ENCODE measurements at regions not wholly inside any gene's neighbourhood (a gene's known extent, or its start where the extent isn't known, plus 50 kb on each side); places are given as distances from the start of the nearest gene placed in this dataset.
"Not testable (repeated sequence)": the region's sequence is repeated elsewhere in the genome, so short reads cannot be mapped to it uniquely, and the experiment has no call there.

GRCh38 chr3:104362319-104362718, 1004.4 kb upstream of the ALCAM start:
- no peak for DNase-seq (ENCODE audit: low read depth in 2 of 2)

DNA sequence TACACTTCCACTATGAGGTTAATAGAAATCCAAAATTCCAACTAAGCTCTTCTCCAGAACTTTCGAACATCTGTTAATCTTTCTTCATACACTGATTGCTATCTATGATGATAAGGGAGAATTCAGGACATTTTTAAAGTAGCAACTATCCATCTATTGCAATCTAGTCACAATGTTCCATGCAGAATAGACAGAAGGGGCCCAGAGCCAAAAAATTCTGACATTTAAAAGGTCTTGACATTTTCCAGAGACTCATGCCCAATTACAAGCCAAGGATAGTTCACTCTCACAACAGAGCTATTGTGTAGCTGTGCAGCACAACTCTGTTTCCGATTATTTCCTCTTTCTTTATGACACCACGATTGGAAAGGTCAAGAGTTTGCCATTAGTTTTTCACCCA, 999.7 kb upstream of the ALCAM start:
- DNase-seq (ENCODE audit: low read depth in 2 of 2), result no peak

GRCh38 chr3:104368760-104369159, 997.9 kb upstream of the ALCAM start:
- no peak for DNase-seq (ENCODE audit: low read depth in 2 of 2)

DNA sequence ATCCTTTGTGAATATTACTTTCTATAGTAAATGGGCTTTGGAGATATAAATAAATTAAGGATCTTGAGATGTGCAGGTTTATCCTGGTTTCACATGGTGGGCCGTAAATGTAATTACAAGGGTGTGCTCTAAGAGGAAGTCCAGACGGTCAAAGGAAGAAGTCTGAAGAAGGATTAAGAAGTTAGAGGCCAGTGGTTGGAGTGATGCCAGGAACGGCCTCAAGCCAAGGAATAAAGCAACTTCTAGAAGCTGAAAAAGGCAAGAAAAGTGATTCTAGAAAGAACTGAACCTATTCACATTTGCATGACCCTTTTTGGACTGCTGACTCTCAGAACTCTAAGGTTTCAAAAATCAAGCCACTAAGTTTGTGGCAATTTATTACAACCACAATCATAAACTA, 981.3 kb upstream of the ALCAM start:
- no peak for DNase-seq (ENCODE audit: low read depth in 2 of 2)

DNA sequence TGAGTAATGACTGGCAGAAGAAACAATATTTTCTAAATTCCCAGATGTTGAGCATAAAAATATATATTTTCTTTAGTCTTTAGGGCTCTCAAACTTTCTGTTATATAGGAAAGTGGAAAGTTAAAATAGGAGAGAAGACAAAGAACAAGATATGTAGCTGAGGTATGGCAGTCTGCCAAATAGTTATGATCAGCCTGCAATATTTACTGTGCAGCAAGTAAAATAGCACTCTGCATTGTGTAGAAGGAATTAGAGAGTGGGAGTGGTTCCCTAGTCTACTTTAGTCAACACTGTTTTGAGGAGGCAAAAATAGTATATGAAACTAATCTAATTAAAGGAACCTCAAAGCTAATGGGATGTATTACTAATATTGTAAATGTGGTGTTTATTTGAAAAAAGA, 978.1 kb upstream of the ALCAM start:
- DNase-seq (ENCODE audit: low read depth in 2 of 2), result no peak

GRCh38 chr3:104392327-104392726, 974.4 kb upstream of the ALCAM start:
- no peak for DNase-seq (ENCODE audit: low read depth in 2 of 2)

DNA sequence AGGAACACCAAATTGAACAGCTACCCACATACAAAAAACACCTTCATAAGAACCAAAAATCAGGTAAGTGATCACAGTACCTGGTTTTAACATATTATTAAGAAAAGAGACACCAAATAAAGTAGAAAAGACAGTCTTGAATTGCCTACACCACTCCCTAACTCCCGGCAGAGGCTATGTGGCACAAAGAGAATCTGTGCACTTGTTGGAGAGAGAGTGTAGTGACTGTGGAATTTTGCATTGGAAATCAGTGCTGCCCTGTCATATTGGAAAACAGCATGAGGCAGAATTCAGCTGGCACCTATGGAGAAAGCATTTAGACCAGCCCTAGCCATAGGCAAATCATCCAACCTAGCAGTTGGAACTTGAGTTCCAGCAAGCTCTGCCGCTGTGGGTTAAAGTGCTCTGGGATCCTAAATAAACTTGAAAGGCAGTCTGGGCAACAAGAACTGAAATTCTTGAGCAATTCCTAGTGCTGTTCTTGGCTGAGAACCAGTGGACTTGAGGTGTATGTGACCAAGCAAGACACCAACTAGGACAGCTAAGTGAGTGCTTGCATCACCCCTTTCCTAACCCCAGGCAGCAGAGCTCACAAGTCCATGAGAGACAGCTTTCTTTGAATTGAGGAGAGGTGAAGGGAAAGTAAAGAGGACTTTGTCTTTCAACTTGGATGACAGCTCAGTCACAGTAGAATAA, 969.6 kb upstream of the ALCAM start:
- DNase-seq (ENCODE audit: low read depth in 2 of 2), result no peak

DNA sequence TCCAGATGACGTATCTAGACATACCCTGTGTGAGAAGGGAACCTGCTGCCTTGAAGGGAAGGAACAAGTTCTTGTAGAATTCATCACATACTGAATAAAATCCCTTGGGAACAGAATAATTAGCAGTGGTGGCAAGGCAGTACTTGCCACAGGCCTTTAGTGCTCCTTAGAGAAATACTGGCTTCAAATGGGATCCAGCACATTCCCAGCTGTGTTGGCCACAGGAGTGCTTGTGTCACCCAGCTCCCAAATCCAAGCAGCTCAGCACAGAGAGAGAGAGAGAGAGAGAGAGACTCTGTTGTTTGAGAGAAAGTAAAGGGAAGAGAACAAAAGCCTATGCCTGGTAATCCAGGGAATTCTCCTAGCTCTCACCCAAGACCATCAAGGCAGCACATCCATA, 969.0 kb upstream of the ALCAM start:
- no peak for DNase-seq (ENCODE audit: low read depth in 2 of 2)

DNA sequence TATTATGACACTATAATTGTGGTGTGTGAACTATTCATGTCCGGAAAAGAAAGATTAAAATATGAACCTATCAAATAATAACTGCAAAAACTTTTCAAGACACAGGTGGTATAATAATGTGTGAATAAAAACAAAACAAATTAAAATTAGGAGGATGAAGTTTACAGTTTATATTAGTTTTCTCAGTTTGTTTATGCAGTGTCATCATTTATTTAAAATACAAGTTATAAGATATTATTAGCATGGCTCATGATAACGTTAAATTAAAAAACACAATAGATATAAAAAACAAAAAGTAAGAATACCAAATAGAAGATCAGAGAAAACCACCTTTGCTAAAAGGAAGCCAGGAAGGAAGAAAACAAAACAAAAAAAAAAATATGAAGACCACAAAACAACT, 963.8 kb upstream of the ALCAM start:
- DNase-seq (ENCODE audit: low read depth in 2 of 2), result no peak

- DNase-seq (ENCODE audit: low read depth in 2 of 2), result no peak
Observed at GRCh38 chr3:104411757-104412156, 955.0 kb upstream of the ALCAM start.

DNA sequence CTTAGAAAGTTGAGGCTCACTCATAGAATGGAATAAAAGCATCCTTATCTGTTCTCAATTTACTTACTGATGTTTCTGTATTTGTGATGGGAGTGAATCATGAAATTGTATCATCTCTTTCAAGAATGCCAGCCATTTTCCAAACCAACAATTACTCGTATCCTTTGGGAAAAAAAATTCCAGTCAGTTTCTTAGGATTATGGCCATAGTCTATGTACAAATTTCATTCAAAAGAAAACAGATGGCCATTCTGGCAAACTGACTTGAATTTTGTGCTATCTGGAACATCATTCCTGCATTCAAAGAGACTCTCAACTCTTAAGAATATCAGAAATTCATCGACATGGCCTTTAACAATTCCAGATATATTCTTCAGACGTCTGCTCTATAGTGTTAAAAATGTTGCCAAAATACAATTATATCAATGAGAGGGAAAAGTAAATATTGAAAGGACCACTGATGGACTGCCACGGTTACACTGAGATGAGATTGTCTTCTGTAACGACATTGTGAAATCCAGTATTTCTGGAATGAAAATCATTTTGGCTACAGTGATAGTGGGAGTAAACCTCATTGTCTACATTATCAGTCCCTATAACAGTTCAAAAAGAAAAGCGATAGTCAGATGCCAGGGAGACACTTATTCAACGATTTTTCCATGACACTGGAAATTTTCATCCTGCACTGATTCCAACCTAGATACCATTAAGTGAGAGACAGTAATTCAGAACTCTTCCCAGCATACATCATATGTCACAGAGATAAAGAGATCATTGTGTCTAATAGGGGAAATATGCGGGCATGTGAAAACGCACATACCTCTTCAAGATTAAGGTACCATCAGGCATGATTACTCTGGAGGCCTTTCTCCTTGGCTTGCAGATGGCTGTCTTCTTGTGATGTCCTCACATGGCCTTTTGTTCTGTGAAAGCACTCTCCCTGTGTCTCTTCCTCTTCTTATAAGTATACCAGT, 953.8 kb upstream of the ALCAM start:
- no peak for DNase-seq (ENCODE audit: low read depth in 2 of 2)

DNA sequence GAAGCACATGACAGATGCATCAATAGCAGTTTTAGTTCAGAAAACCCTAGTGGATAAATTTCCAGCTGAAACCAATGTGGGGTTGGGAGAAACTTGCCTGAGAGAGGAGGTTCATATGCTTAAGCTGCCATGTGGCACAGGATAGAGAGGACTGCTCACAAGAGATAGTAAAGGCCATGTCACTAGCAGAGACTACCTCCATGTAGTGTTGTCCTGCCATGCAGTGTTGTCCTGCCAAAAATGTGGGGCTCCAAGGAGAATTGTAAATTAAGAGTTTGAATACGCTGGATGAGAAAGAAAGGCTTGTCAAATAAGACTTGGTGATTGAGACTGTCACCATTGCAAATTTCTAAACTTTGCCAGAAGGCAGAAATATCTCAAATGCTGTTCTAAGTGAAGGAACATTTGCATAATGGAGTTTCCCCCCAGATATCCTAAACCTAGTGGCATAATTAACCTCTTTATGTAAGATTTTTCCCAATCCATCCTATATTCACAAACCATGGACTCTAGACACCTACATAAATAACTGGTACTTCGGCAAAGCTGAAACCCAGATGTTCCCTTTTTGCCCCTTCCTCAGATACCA, 938.3 kb upstream of the ALCAM start:
- DNase-seq (ENCODE audit: low read depth in 2 of 2), result no peak

DNA sequence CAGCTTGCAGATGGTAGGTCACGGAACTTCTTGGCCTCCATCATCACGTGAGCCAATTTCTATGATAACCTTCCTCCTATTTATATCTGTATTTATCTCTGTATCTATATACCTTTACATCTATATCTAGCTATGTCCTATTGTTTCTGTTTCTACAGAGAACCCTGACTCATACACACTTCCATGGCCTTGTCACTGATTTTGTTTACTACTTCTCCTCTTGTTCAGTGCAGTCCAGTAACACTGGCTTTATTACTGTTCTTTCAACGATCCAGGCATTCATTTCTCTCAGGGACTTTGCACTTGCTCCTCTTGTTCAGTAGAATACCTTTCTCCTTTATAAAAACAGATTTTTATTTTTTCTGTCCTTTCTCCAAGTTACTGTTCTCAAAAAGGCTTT, 937.0 kb upstream of the ALCAM start:
- no peak for DNase-seq (ENCODE audit: low read depth in 2 of 2)

GRCh38 chr3:104436506-104436905, 930.2 kb upstream of the ALCAM start:
- DNase-seq (ENCODE audit: low read depth in 2 of 2), result no peak

- no peak for DNase-seq (ENCODE audit: low read depth in 2 of 2)
Observed at GRCh38 chr3:104437131-104437750, 929.5 kb upstream of the ALCAM start.

GRCh38 chr3:104437891-104438290, 928.8 kb upstream of the ALCAM start:
- DNase-seq (ENCODE audit: low read depth in 2 of 2), result no peak

DNA sequence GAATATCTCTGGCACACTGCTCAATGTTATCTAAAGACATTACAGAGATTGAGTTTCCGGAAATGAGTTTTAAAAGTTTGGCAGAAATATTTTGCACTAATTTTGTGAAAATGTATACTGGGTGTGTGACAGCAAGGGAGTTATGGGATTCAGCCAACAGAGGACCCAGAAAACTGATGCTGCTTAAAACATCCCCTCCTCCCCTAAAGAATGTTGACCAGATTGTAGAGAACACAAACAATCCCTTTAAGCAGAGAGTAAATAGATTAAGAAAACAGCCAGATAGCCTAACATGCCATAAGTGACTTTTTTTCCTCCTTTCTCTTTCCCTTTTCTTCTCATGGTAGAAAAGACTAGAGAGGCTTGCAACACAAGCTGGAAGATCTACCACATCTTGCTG, 928.0 kb upstream of the ALCAM start:
- DNase-seq (ENCODE audit: low read depth in 2 of 2), result no peak

GRCh38 chr3:104445252-104445919, 921.3 kb upstream of the ALCAM start:
- DNase-seq (ENCODE audit: low read depth in 2 of 2), result not testable (repeated sequence)

- DNase-seq (ENCODE audit: low read depth in 2 of 2), result no peak
Observed at GRCh38 chr3:104447681-104448080, 919.0 kb upstream of the ALCAM start.

- no peak for DNase-seq (ENCODE audit: low read depth in 2 of 2)
Observed at GRCh38 chr3:104452697-104453096, 914.0 kb upstream of the ALCAM start.

- DNase-seq (ENCODE audit: low read depth in 2 of 2), result no peak
Observed at GRCh38 chr3:104458657-104459056, 908.1 kb upstream of the ALCAM start.
